PC-9 (cell line): ENCODE measurements at regions not wholly inside any gene's neighbourhood (a gene's known extent, or its start where the extent isn't known, plus 50 kb on each side); places are given as distances from the start of the nearest gene placed in this dataset.

ENCODE experiments used
- CTCF ChIP-seq: fragments of 200-600 bp; sonication (generic); conservative IDR thresholded peaks from 2 replicates; pipeline ENCODE4 v1.6.1; 2017; ENCODE audit warnings: mixed run types, antibody characterized with exemption, mild to moderate bottlenecking, moderate library complexity
- EZH2 ChIP-seq: fragments of 200-600 bp; sonication (generic); IDR thresholded peaks from 2 replicates; pipeline ENCODE4 v1.8.0; 2017; ENCODE audit warnings: antibody characterized with exemption, low read depth

DNA sequence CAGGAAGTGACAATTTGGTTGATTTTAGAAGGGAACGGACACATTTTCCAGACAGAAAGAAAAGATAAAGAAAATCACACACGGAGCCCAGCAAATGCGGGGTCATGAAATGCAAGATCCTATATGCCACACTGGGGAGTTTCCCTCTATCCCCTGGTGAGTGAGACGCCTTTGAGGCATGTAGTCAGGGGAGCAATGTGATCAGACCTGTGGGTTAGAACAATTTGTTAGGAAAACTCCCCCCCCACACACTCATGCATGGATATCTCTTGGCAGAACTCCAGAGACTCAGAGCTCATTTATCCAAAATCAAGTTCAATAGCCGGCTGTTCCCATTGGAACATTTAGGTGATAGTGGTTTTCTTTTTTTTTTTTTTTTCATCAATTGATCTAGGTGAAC is 71.7 kb upstream of the TRIO start:
- TF ChIP-seq CTCF (no peak), EZH2 (no peak)
